ENCODE measurements at regions not wholly inside any gene's neighbourhood (a gene's known extent, or its start where the extent isn't known, plus 50 kb on each side); places are given as distances from the start of the nearest gene placed in this dataset.

DNA sequence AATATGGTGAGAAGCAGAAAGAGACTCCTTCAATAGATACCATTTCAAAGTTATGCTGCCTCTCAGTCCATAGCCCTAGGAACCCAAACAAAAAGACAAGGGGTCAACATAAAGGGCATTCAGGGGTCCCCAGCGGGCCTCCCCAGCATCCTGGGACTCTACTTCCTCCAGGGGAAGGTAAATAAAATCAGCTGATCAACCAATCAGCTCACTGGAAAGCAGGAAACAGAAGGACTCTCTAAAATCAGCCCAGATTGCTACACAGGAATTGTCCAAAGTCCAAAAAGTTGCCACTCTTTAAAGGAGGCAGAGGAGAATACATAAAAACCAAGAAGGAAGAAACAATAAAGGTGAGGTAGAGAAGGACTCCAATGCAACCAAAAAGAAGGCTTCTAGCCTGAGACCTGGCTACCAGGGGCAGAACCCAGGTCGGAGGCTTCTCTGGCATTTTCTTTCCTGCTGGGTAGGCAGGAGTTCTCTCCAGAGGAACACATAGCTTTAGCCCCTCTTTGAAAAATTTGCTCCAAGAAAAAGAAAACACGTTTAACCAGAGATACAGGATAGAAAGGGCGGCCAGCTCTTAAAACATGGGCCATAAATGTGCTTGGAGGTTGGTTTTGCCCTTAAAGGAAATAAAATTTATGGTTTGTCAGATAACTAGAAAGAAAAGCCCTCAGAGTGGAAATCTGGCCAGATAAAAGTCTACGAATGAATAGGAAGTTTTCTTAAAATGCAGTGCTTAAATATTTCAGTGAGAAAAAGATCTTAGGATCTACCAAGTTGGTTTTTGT is 404.6 kb downstream of the SOX9 start:
- no peak for DNase-seq (ENCODE audit: low spot score)

DNA sequence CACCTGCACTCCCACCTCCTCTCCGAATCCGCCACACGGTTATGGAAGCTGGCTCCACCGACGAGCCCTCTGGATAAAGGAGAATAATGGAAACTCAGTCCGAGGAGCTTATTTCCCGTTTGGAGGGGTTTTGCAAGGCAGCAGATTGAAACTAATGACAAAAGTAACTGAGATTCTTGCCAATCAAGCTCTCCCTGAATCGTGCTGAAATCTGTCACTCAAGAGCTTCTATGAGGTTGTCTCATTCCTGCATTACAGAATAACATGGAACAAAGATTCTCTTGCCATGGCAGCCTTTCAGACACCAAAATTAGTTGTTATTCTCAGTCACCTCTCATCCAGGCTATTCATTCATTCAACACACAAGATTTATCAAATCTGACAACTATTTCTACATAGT is 405.9 kb downstream of the SOX9 start:
- DNase-seq (ENCODE audit: low spot score): no peak

DNA sequence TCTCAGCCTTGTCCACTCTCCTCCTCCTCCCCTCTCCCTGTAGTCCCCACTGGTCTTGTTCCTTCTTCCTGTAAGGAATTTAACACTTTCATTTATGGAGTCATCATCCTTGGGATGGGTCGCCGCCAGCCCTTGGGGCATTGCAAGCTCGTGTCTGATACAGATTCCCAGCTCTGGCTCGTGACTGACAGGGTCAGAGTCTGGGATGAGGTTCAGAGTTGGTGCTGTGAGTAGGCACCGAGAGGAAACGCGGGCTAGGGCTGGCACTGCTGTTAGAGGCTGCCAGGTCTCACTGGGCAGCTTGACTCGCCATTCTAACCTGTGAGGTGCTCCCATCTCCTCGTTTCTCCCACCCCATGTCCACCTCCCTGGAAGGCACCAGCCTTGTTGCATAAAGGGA is 407.0 kb downstream of the SOX9 start:
- no peak for DNase-seq (ENCODE audit: low spot score)

DNA sequence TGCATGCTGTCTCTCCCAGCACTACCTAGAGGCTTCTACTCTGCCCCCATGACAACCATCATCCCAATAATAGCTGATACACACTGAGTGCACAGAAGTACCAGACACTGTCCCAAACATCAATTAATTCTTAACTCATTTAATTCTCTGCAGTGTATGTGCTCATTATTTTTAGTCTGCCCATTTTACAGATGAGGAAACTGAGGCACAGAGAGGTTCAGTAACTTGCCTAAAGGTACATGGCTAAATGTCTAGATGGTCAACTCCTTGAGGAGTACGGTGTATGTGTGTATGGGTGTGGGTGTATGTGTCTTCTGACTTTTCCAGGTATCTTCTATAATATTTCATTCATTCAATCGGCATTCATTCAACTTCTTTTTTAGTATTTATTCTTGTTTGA is 407.9 kb downstream of the SOX9 start:
- DNase-seq (ENCODE audit: low spot score): no peak

DNA sequence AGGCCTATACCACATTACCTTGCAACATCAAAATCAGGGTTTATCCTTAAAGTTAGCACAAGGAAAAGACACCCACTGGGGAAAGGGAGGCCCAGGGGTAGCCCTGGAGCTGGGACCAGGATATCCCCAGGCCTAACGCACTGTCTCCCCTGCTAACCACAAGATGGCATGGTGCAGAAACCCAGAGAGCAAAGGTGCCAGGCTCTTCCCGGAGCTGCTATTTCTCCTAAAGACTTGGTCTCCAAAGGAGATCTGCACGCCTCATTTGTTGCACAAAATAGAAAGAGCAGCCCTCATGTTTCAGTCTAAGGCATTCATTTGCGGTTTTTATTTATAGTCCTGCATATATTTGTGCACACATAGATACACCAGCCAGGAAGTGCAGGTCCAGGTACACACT is 408.6 kb downstream of the SOX9 start:
- DNase-seq (ENCODE audit: low spot score): no peak

DNA sequence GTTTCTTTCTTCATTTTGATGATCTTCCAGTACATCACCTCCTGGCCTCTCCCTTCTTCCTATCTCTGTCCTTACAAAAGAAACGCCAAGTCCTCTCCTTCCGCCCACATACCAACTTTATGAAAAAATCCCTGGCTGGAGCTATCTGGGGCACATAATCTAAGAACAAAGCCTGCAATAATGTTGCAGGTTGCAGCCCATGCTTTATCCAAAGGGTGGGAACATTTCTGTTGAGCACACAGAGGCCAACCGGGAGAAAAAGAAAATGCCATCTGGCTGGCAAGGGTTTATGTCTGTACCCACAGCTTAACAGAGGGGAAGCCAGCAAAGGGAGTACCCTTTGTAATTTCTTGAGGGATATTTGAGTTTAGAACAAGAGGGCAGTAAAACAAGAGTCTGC is 409.6 kb downstream of the SOX9 start:
- no peak for DNase-seq (ENCODE audit: low spot score)

DNA sequence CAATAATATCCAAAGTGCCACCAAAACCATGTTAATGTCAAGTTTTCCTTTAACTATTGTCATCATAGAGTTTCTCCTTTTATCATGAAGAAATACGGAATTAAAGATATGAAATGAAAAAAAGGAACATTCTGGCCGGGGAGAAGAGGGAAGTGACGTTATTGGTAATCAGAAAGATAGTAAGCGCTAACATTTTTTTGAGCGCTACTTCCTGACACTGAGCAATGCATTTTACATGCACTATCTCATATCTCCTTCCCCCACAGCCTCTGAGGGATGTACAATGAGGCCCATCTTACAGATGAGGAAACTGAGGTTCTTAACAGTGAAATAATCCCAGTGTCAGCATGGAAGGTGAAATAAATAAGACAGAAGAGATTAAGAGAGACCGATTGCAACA is 410.9 kb downstream of the SOX9 start:
- no peak for DNase-seq (ENCODE audit: low spot score)

DNA sequence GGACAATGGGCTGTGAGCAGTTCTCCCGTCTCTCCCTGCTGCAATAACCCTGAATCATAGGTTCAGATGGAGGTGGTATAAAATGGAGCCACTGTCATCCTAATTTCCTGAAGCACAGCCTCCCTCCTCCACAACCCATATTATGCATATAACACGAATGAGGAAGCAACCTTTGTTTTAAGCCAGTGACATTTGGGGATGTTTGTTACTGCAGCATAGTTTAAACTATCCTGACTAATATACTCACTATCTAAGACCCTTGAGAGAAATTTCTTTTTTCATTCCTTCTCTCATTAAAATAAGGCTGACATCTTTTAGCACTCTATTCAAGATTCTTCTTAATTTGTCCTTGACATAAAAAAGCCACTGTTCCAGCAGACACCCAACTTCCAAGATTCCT is 413.4 kb downstream of the SOX9 start:
- DNase-seq (ENCODE audit: low spot score): no peak

DNA sequence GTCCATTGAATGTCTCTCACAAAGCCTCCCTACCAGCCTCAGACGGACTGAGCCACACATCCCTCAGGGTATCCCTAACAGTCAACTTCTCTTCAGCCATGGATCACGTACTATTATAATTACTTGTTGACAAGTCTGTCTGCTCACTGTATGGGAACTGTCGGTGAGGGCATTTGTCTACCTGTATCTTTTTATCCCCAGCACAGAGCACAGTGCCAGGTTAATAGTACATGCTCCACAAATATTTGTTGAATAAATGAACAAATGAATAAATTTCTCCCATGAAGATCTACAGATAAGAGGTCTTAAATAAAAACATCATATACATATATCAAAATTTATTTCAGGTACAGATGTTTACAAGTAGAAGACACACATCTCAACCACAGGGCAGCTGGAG is 414.0 kb downstream of the SOX9 start:
- no peak for DNase-seq (ENCODE audit: low spot score)

DNA sequence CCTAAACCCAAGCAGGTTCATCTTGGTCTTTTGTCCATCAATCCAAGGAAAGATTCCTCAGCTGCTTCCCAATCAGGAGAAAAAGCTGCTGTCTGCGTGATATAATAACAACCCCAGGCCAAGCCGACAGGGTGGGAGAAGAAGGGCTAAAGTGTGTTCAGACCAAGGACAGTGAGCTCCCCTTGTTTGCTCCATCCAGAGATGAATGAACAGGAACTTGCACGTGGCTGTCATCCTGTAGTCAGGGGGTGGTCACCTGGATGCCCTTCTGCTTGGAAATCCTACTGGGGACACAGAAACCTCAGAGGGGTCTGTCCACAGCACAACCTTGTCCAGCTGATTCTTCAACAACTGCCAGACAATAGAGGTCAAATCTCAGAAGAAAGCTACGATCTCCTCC is 414.5 kb downstream of the SOX9 start:
- no peak for DNase-seq (ENCODE audit: low spot score)

DNA sequence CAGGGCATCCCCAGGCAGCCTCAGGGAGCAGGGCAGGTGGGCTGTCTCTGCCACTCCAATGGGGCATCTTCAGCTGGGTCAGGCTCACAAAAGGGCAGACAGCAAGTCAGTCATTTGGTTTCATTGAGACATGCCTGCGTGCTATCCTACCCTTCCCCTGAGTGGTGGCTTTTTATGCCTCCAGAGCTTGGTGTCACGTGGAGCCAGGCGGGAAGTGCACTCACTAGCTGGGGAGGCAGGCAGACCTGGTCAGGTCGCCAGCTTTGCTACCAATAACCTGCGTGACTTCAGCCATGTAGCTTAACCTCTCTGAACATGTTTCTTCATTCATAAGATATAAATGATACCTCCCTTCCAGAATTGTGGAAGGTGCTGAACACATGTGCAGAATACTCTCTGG is 415.0 kb downstream of the SOX9 start:
- no peak for DNase-seq (ENCODE audit: low spot score)

DNA sequence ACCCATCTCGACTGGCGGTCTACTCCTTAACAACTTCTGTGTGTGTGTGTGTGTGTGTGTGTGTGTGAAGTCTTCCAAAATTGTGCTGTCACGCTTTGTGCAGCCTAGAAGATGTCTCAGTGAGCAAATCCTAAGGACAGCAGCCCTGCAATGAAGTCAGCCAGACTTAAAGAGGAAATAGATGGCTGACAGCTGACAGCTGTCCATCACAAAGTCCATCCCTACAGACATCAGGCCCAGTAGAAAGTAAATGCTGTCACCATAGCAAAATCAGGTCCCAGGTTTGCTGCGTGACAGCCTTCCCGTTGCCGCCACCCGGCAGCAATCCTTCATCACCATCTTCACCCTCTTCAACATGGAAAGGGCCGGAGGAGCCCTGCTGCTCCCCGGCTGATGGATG is 416.0 kb downstream of the SOX9 start:
- DNase-seq (ENCODE audit: low spot score): no peak

DNA sequence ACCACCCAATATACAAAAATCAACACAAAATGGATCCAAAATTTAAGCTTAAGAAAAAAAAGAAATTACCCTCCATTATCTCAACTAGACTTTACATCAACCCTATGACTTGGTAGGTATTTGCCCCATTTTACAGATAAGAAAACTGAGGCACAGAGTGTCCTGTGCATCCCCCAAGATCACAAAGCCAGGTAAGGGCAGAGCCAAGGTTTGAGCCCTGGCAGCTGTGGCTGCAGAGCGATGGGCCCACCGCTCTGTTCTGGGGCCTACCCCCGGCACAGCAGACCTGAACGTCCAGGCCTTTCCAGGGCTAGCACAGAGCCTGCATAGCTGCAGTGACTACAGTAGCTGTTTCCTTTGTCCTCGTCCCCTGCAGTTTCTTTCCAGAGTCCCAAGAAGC is 417.6 kb downstream of the SOX9 start:
- DNase-seq (ENCODE audit: low spot score): no peak

DNA sequence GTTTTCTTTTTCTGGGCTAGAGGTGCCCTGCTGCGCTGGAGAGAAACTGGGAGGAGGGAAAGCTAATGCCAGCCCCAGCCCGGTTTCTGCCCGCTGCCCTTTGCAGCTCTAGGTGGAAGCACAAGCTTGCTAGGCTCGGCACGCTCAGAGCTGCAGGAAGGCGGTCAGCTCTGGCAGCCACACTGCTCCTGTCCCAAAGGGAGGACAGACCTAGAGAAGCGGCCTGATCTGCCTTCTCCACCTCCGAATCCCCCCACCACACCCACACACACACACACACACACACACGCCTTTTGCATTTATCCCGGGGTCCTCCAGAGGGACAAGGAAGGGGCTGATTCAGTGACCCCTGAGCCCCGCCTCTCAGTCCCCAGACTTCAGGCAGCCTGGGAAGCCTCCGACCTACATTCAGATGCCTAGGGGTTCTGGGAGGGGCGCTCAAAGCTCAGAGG is 418.1 kb downstream of the SOX9 start:
- DNase-seq (ENCODE audit: low spot score): no peak

DNA sequence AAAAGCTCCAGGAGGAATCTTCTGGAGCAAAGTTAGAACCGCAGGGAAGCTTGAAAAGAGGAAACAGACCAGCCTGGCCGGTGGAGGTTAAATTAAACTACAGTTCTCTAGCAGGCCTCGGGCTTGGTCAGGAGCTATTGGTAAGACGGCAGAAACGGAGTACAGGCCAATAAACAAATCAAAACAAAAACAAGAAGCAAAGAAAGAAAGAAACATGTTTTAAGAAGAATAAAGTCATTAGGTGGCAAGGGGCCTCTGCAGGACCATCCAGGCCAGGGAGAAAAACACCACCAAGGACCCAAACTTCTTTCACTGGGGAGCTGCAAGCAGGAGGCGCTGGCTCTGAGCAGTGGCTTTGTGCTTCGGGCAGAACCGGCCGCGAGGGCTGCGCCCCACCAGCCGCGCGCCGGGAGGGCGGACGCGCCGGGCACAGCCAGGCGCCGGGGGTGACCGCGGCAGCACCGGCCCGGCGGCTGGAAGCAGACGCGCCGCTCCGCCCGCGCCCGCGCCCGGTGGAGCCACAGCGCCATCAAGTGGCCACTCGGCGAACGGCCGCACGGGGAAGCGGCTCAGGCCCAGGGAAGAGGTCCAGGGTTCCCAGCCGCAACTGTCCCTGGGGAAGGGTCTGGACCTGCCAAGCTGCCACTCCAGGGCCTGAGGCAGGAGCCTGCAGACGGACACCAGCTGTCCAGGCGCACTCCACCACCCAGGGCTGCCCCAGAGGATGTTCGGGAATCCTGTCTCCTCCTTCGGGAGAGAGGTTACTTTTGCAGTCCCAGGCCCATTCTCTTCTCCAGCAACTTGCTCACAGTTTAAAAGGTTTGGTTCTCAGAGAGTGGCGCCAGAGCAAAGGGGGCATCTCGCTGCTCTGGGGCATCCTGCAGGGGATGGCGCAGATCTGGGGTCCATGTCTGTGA is 419.4 kb downstream of the SOX9 start:
- DNase-seq (ENCODE audit: low spot score): peak; percentile 84

DNA sequence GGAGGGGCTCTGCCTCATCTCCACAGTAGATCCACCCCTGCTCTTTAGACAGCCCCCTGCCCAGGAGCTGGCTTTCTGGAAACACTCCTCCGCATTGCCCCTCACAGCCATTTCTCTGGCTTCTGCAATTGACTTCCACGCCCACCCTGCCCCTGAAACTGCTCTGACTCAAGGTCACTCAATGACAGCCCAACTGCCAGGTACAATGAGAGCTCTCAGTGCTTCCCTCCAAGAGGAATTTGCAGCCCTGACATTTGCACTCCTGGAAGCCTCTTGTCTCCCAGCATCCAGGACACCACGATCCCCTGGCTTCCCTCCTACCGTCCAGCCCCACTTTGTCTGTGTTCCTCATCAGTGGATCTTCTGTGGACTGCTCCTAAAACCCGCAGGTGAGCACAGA is 421.5 kb downstream of the SOX9 start:
- DNase-seq (ENCODE audit: low spot score): no peak

DNA sequence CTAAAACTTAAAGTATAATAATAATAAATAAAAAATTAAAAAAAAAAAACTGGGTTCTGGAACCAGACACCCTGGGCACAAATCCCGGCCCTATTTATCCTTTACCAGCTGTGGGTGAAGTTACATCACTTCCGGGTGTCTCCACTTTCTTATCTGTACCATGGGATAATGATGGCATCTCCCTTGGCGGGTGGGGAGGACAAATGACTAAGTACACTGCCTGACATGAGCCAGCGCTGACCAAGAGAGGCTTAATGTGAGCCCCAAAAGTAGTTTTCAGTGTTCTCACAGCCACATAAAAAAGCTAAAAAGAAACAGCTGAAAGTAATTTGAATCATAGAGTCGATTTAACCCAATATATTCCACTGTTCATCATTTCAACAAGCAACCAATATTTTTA is 424.9 kb downstream of the SOX9 start:
- no peak for DNase-seq (ENCODE audit: low spot score)

DNA sequence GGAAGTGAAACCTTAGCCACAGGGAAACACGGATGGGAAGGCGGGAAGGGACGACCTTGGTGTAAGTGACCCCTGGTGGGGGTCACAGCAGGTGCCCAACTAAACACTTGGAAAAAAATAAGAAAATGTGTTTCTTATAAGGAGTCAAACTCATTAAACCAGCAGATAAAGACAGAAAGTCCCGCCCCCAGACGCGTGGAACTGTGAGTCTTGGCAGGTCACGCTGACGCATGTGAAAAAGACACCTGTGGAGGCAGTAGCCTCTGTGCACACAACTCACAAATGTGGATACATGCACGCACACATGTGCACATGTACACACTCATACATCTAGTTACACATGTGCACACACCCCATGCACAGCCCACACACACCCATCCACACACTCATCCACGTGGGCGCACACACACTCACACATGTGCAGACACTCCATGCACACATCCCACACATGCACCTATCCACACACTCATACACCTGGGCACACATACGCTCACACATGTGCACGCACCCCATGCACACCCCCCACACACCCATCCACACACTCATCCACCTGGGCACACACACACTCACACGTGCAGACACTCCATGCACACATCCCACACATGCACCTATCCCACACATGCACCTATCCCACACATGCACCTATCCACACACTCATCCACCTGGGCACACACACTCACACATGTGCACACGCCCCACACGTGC is 432.4 kb downstream of the SOX9 start:
- no peak for DNase-seq (ENCODE audit: low spot score)

DNA sequence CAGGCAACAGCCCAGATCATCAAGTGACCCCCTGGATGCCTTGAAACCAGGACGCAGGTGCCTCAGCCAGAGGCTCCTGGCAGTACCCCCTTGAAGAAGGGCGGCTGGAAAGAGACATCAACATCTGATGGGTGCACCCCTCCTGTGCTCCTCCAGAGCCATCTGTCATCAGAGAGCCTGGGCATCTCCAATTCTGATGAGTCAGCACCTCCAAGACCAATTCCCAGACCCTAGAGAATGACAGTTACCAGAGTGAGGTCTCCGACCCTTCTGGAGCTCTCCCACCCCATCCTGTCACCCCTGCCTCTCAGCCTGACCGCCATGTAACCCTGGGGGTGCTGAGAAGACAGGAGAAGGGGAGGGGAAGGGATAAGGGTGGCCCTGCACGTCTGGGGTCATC is 433.7 kb downstream of the SOX9 start:
- DNase-seq (ENCODE audit: low spot score): no peak

DNA sequence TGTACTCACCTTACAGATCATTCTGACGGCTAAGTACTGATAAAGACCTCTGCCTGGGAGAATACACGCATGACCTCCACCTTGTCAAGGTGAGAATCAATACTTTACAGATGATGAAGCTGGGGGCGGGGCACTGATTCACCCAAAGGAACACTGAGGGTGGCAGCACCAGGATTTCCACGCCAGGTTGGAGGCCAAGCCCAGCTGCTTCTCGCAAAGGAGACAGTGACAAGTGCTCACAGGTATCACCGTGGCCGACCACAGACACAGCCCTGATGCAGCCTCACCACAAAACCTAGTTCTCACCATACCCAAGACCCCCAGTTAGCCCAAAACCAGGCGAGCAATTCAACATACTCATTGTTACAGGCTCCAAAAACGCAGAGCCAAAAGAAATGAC is 434.2 kb downstream of the SOX9 start:
- no peak for DNase-seq (ENCODE audit: low spot score)

DNA sequence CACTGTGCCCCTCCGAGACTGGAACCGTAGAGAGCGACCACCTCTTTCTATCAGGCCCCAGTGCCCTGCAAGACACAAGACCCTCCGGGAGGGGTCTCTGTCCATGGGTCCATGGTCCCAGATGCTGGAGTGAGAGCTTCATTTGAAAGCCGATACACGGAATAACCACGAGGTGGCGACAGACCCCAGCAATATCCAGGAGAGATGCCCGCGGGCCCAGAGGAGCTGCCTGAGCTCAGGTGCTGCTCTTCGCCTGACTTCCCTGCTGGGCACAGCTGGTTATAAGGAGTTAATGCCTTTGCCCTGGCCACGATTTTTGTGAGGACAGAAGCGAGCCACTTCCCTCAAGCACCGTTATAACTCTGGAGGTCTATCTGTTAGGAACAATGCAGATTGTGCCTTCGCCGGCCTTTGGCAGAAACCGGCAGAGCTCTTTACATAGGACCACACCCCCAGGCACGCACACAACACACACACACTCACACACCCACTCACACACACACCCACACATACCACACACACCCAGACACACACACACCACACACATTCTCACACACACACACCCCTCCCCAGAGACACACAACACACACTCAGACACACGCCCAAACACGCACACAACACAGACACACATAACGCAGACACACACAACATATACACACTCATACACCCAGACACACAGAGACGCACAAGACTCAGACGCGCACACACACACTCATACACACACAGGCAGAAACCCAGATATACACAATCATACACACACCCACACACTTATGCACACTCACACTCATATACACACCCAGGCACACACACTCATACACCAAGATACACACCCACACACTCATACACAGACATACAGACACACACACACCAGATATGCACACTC is 436.4 kb downstream of the SOX9 start:
- DNase-seq (ENCODE audit: low spot score): peak; percentile 81

DNA sequence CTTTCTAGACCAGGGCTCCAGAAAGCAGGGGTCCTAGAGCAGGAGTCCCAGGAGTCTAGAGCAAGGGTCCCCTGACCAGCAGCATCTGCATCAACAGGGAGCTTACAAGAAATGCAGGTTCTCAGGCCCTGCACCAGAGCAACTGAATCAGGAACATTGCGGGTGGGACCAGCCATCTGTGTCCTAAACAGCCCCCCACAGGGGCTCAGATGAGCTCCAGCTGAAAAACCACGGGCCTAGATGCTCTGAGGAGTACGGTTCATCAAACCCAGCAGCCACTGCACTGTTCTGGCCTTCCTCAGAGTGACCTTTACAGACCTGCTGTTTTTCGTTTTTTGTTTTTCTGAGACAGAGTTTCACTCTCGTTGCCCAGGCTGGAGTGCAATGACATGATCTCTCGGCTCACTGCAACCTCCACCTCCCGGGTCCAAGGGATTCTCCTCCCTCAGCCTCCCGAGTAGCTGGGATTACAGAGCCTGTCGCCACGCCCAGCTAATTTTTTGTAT is 438.2 kb downstream of the SOX9 start:
- no peak for DNase-seq (ENCODE audit: low spot score)

Measured in hepatic stellate cell (primary cell).